ENCODE measurements at regions not wholly inside any gene's neighbourhood (a gene's known extent, or its start where the extent isn't known, plus 50 kb on each side); places are given as distances from the start of the nearest gene placed in this dataset.

- H3K27ac ChIP-seq (ENCODE audit: low read length), result no peak overlapping the region
- intact Hi-C loops (cut with micrococcal nuclease; ENCODE audit: unreplicated experiment), result no loop called here
These were observed 427.4 kb upstream of the JARID2 start for GRCh38 chr6:14818422-14818884.

GRCh38 chr6:14819001-14819400 lies 426.9 kb upstream of the JARID2 start:
- no peak for ATAC-seq
- no peak for DNase-seq (ENCODE audit: low read depth, low spot score)
- no peak for TF ChIP-seq CTCF (IDR thresholded peaks at IDR 0.05)
- no peak for TF ChIP-seq REST (IDR thresholded peaks at IDR 0.05; ENCODE audit: insufficient read depth in 1 of 2, low read depth in 2 of 2, low read length in 1 of 2)
- no peak for TF ChIP-seq TCF7L2 (IDR thresholded peaks at IDR 0.05; ENCODE audit: low read depth, low read length)
- TF ChIP-seq POLR2AphosphoS5 (IDR thresholded peaks at IDR 0.05; ENCODE audit: low read depth, low read length), result no peak
- no peak for TF ChIP-seq SIN3A (IDR thresholded peaks at IDR 0.05; ENCODE audit: borderline replicate concordance, insufficient read depth, low read depth, low read length)
- Histone ChIP-seq H3K27ac (ENCODE audit: low read length) (no peak overlapping the region), H3K36me3 (ENCODE audit: control insufficient read depth, insufficient read depth, low read length) (no peaks in the 10 kb centered on the region), H3K4me3 (ENCODE audit: low read depth in 2 of 2, low read length in 2 of 2) (no peak overlapping the region), H3K4me1 (ENCODE audit: control insufficient read depth, insufficient read depth, low read length) (no peaks in the 10 kb centered on the region), H3K9me3 (ENCODE audit: control insufficient read depth, insufficient read depth, low read depth, low read length) (no peaks in the 10 kb centered on the region), H3K27me3 (ENCODE audit: control insufficient read depth, insufficient read depth, low read length) (peaks cover 2% of the 10 kb centered on the region; the same call in 1 of the 2 replicates)
- intact Hi-C loops (cut with micrococcal nuclease; ENCODE audit: unreplicated experiment) (no loop called here), in situ Hi-C loops (cut with HindIII; ENCODE audit: low pct_unique_long_range_greater_than_20kb, low sequenced_read_pairs) (no loop called here)
- POLR2A ChIA-PET, result no interaction called here
- CTCF ChIA-PET, result no interaction called here
- BruUV-seq (replicated peaks), result no TSS peak

More at GRCh38 chr6:14818422-14818884, 427.4 kb upstream of the JARID2 start:
- in situ Hi-C loops (cut with HindIII; ENCODE audit: low pct_unique_long_range_greater_than_20kb, low sequenced_read_pairs), result no loop called here
- TF ChIP-seq POLR2AphosphoS5 (IDR thresholded peaks at IDR 0.05; ENCODE audit: low read depth, low read length) (no peak), REST (IDR thresholded peaks at IDR 0.05; ENCODE audit: insufficient read depth in 1 of 2, low read depth in 2 of 2, low read length in 1 of 2) (no peak), SIN3A (IDR thresholded peaks at IDR 0.05; ENCODE audit: borderline replicate concordance, insufficient read depth, low read depth, low read length) (no peak), CTCF (IDR thresholded peaks at IDR 0.05) (no peak)
- H3K27me3 ChIP-seq (ENCODE audit: control insufficient read depth, insufficient read depth, low read length), result peaks cover 2% of the 10 kb centered on the region; the same call in 1 of the 2 replicates
- no peaks in the 10 kb centered on the region for H3K4me1 ChIP-seq (ENCODE audit: control insufficient read depth, insufficient read depth, low read length)
- ChIA-PET POLR2A (no interaction called here), CTCF (no interaction called here)
- ATAC-seq, result no peak
- H3K4me3 ChIP-seq (ENCODE audit: low read depth in 2 of 2, low read length in 2 of 2), result no peak overlapping the region
- DNase-seq (ENCODE audit: low read depth, low spot score), result no peak
- no peaks in the 10 kb centered on the region for H3K36me3 ChIP-seq (ENCODE audit: control insufficient read depth, insufficient read depth, low read length)
- BruUV-seq (replicated peaks), result no TSS peak
- H3K9me3 ChIP-seq (ENCODE audit: control insufficient read depth, insufficient read depth, low read depth, low read length), result no peaks in the 10 kb centered on the region
